Kidney epithelial cell (primary cell): ENCODE measurements at regions not wholly inside any gene's neighbourhood (a gene's known extent, or its start where the extent isn't known, plus 50 kb on each side); places are given as distances from the start of the nearest gene placed in this dataset.

Experiments
- DNase-seq: peaks from one replicate; pipeline ENCODE4 v3.0.0-alpha.2; 2010; ENCODE audit warnings: low read depth
- H3K27me3 ChIP-seq: 2 replicates; pipeline ENCODE4 v1.6.0; 2011; ENCODE audit warnings: low read length; ENCODE audit not compliant: control insufficient read depth, insufficient read depth
- H3K36me3 ChIP-seq: 2 replicates; pipeline ENCODE4 v1.5.1; 2011; ENCODE audit warnings: low read length; ENCODE audit not compliant: control insufficient read depth, insufficient read depth
- H3K4me3 ChIP-seq: 2 replicates; pipeline ENCODE4 v1.5.1; 2011; ENCODE audit warnings: low read depth, mild to moderate bottlenecking, control low read depth, low read length
- CTCF ChIP-seq: IDR thresholded peaks from 2 replicates; pipeline ENCODE4 v1.5.1; 2011; ENCODE audit warnings: mild to moderate bottlenecking, moderate library complexity, low read length, control low read depth, inconsistent platforms; ENCODE audit not compliant: insufficient read depth, poor library complexity, severe bottlenecking

DNA sequence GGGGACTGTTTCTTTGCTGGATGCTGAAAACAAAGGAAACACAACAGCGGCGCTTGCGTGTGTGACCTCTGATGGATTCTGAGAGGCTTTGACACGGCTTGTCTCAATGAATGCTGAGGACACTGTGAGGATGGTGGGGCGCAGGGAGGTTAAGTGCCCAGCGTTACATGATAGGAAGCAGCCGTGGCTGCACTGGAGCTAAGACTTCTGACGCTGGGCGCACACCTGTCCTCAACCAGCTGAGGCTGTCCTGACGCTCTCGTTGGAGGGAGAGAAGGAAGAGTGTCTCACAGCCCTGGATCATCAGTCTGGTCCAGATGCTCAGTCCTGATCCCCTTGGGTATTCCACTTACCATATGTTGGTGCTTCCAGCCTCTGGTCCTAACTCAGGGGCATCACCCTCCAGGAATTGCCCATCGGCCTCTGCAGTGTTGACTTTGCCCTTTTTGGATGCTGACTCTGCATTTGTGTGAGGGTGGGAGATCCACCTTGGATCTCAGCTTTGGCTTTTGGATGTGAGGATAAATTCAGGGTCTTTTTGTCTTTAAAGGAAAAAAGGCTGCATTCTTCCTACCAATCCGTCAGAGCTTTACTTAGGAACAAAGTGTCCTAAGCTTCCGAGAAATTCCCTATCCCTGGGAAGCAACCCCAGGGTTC, 125.2 kb downstream of the ZNF664 start:
- TF ChIP-seq CTCF = no peak
- H3K36me3 ChIP-seq = no peaks in the 10 kb centered on the region
- H3K4me3 ChIP-seq = no peak overlapping the region
- no peak for DNase-seq
- peaks cover 12% of the 10 kb centered on the region for H3K27me3 ChIP-seq

DNA sequence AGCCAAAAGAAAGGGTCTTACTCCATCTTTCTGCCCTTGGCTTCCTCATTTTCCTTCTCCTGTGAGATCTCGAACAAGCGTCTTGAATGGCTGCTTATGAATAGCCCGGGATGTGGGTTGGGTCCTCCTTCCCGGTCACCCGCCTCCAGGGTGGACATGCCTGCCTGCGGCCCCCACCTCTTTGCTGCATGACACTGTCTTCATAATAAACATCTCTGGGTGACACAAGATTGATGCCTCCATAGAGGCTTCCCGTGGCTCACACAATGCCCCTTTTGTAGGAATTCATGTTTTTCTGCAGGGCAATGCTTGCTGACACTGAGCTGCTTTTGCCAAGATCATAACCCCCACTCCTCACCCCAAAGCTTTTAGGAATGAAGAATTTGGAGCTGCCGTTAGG, 125.9 kb downstream of the ZNF664 start:
- DNase-seq = no peak
- Histone ChIP-seq H3K27me3 (peaks cover 12% of the 10 kb centered on the region), H3K36me3 (no peaks in the 10 kb centered on the region), H3K4me3 (no peak overlapping the region)
- no peak for TF ChIP-seq CTCF

- peaks cover 12% of the 10 kb centered on the region for H3K27me3 ChIP-seq
- TF ChIP-seq CTCF = no peak
- DNase-seq = no peak
- no peak overlapping the region for H3K4me3 ChIP-seq
- H3K36me3 ChIP-seq = no peaks in the 10 kb centered on the region
Measured at GRCh38 chr12:124099661-124100060, 126.6 kb downstream of the ZNF664 start.

DNA sequence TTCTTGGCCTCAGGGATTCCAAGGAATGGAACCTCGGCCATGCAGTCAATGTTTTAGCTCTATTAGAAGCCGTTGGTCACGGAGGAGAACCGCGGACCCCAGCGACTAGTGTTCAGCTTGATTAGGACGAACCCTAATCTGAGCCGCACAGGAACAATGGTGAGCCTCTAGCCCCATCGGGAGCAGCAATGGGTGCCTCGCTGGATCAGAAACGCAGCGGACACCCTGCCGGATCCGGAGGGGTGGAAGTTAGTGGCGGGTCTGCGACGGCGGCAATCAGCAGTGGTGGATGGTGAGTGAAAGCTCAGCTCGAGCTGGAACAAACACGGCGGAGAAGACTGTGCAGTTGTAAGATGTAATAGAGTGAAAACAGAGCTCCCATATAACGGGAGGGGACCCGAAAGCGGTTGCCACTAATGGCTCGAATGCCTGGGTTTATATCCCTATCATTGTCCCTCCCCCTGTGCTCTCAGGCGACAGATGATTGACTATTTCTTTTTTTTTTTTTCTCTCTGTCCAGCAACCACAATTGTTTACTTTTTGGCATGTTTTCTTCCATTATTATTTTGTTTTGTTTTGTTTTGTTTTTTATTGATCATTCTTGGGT, 127.7 kb downstream of the ZNF664 start:
- Histone ChIP-seq H3K27me3 (peaks cover 12% of the 10 kb centered on the region), H3K4me3 (no peak overlapping the region), H3K36me3 (no peaks in the 10 kb centered on the region)
- no peak for DNase-seq
- no peak for TF ChIP-seq CTCF

DNA sequence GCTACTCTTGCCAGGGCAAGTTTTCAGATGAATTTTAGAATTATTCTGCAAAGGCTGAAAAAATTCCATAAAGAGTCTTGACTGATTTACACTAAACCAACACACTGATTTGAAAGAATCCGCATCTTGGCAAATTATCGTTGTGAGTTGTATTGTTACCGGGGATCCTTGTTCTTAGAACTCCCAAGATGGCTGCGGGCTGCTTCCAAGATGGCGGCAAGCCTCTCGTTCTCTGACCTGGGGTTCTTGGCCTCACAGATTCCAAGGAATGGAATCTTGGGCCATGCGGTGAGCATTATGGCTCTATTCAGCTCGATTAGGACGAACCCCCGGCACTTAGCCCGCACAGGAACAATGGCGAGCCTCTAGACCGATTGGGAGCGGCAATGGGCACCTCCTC, 132.5 kb downstream of the ZNF664 start:
- H3K4me3 ChIP-seq = no peak overlapping the region
- DNase-seq = no peak
- TF ChIP-seq CTCF = no peak
- H3K36me3 ChIP-seq = no peaks in the 10 kb centered on the region
- H3K27me3 ChIP-seq = no peaks in the 10 kb centered on the region

DNA sequence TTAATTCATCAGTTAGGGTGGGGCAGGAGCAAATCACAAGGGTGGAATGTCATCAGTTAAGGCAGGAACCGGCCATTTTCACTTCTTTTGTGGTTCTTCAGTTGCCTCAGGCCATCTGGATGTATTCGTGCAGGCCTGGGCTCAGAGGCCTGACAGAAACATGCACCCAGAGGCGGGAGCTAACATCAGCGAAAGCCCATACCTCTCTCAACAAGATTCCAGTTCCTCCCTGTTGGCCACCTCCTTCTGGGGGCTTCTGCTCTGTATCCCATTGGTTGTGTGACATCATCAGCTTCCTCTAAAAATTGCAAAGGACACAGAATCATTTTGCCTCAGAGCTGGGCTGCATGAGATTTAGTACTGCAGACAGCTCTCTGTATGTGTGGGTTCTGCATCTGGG, 134.3 kb downstream of the ZNF664 start:
- H3K36me3 ChIP-seq = no peaks in the 10 kb centered on the region
- H3K4me3 ChIP-seq = no peak overlapping the region
- no peaks in the 10 kb centered on the region for H3K27me3 ChIP-seq
- TF ChIP-seq CTCF = no peak
- no peak for DNase-seq
